HepG2 (cell line): ENCODE measurements at regions not wholly inside any gene's neighbourhood (a gene's known extent, or its start where the extent isn't known, plus 50 kb on each side); places are given as distances from the start of the nearest gene placed in this dataset.

ENCODE experiments used
- ATAC-seq: fragments of 200-7000 bp; cut with Tn5 transposase; 3 replicates; pipeline ENCODE4 v1.9.1; 2020; ENCODE audit warnings: mild to moderate bottlenecking, moderate library complexity
- BruUV-seq: library from RNA; stranded (reverse); fragments of 400-500 nt; replicated peaks from 2 replicates; lab custom pipeline; 2021; lab: Mats Ljungman, UMichigan
- CTCF ChIA-PET: fragments of 300-600 bp; formaldehyde crosslinking; extraction: SDS; loops from one replicate; lab custom pipeline; 2021; ENCODE audit warnings: low total read pairs, inconsistent platforms, low intra/inter-chr PET ratio; lab: Yijun Ruan, JAX
- POLR2A ChIA-PET: fragments of 350-600 bp; sonication (Branson Sonifier 250); formaldehyde crosslinking; loops from one replicate; lab custom pipeline; 2020; ENCODE audit warnings: antibody characterized with exemption, inconsistent platforms; lab: Yijun Ruan, JAX
- DNase-seq: peaks from one replicate; pipeline ENCODE4 v3.0.0-alpha.2; 2015; ENCODE audit warnings: low spot score
- FAIRE-seq: peaks from 3 replicates; lab custom pipeline; 2011; peaks lifted over from hg19 to GRCh38; lab: Jason Lieb, UNC
- H2AFZ ChIP-seq: one replicate; pipeline ENCODE4 v1.6.1; 2011; ENCODE audit warnings: low read length, inconsistent platforms
- H3K27ac ChIP-seq: fragments of 300-600 bp; 3 replicates; pipeline ENCODE4 v1.8.0; 2011; ENCODE audit warnings: mixed run types, mild to moderate bottlenecking, mixed read lengths, low read length, inconsistent platforms; ENCODE audit not compliant: insufficient read depth; ENCODE audit errors: extremely low read length
- H3K27me3 ChIP-seq, 2 experiments: fragments of 200-600 bp in 1 of 2; 2 replicates in 1 of 2; 3 replicates in 1 of 2; pipeline versions ENCODE4 v1.6.0 to v1.8.0; 2011; ENCODE audit warnings: low read length in 2 of 2, mild to moderate bottlenecking in 2 of 2, moderate library complexity in 2 of 2, inconsistent platforms in 1 of 2; ENCODE audit not compliant: insufficient read depth in 2 of 2, control insufficient read depth in 1 of 2
- H3K36me3 ChIP-seq, 2 experiments: fragments of 200-600 bp in 1 of 2; replicated peaks in 1 of 2; 2 replicates in 1 of 2; 3 replicates in 1 of 2; pipeline versions ENCODE4 v1.5.1 to v1.8.0; 2011; ENCODE audit warnings: low read length in 2 of 2, inconsistent platforms in 1 of 2; ENCODE audit not compliant: insufficient read depth in 2 of 2, control insufficient read depth in 1 of 2
- H3K4me1 ChIP-seq: 2 replicates; pipeline ENCODE4 v1.5.1; 2012; ENCODE audit warnings: low read length, inconsistent platforms; ENCODE audit not compliant: insufficient read depth
- H3K4me2 ChIP-seq: 2 replicates; pipeline ENCODE4 v1.6.0; 2011; ENCODE audit warnings: low read depth, low read length, inconsistent platforms
- H3K4me3 ChIP-seq, 3 experiments: fragments of 200-600 bp in 1 of 3; sonication (generic), shearing (Covaris generic) in 1 of 3; replicated peaks in 1 of 3; 2 replicates each; pipeline ENCODE4 v1.5.1; 2011 to 2016; ENCODE audit warnings: low read length in 3 of 3, inconsistent platforms in 2 of 3, low read depth in 2 of 3, mild to moderate bottlenecking in 2 of 3, control low read depth in 1 of 3, mixed read lengths in 1 of 3; ENCODE audit not compliant: insufficient read depth in 1 of 3
- H3K79me2 ChIP-seq: one replicate; pipeline ENCODE4 v1.6.1; 2011; ENCODE audit warnings: low read length, inconsistent platforms; ENCODE audit not compliant: insufficient read depth
- H3K9ac ChIP-seq: 2 replicates; pipeline ENCODE4 v1.6.0; 2011; ENCODE audit warnings: mild to moderate bottlenecking, low read depth, low read length, inconsistent platforms; ENCODE audit not compliant: insufficient read depth
- H3K9me3 ChIP-seq: 2 replicates; pipeline ENCODE4 v1.5.1; 2012; ENCODE audit warnings: mild to moderate bottlenecking, low read length
- H4K20me1 ChIP-seq: 2 replicates; pipeline ENCODE4 v1.6.0; 2011; ENCODE audit warnings: inconsistent platforms, mild to moderate bottlenecking, low read length, moderate library complexity; ENCODE audit not compliant: insufficient read depth
- ARNT2 ChIP-seq: sonication (generic); formaldehyde crosslinking; IDR thresholded peaks from 2 replicates; pipeline ENCODE4 v1.8.0; 2022; ENCODE audit warnings: mild to moderate bottlenecking, low read depth, missing genetic modification reagents, moderate library complexity
- BRCA1 ChIP-seq: sonication (generic); formaldehyde crosslinking; IDR thresholded peaks from 2 replicates; pipeline ENCODE4 v1.4.0; 2020; ENCODE audit warnings: missing genetic modification reagents
- ELF3 ChIP-seq: IDR thresholded peaks from 2 replicates; pipeline ENCODE4 v1.6.1; 2016; ENCODE audit warnings: missing genetic modification reagents, missing compliant biosample characterization
- FOXA3 ChIP-seq: IDR thresholded peaks from 2 replicates; pipeline ENCODE4 v1.6.1; 2016; ENCODE audit warnings: missing genetic modification reagents, missing compliant biosample characterization
- GATAD2A ChIP-seq: IDR thresholded peaks from 2 replicates; pipeline ENCODE4 v1.6.1; 2016
- NFRKB ChIP-seq: fragments of 450-650 bp; IDR thresholded peaks from 2 replicates; pipeline ENCODE4 v1.6.1; 2017
- PCBP1 ChIP-seq: fragments of 200-400 bp; formaldehyde crosslinking; IDR thresholded peaks from 2 replicates; pipeline ENCODE4 v1.6.1; 2017; ENCODE audit warnings: mild to moderate bottlenecking, low read depth, low read length, borderline replicate concordance
- RFXAP ChIP-seq: sonication (generic); formaldehyde crosslinking; IDR thresholded peaks from 2 replicates; pipeline ENCODE4 v1.4.0; 2020; ENCODE audit warnings: missing genetic modification reagents, borderline replicate concordance
- SOX5 ChIP-seq: IDR thresholded peaks from 2 replicates; pipeline ENCODE4 v1.6.1; 2016; ENCODE audit warnings: borderline replicate concordance
- TCF12 ChIP-seq, 2 experiments: fragments of 450-650 bp in 1 of 2; sonication (generic) in 1 of 2; formaldehyde crosslinking in 1 of 2; IDR thresholded peaks; 2 replicates each; pipeline versions ENCODE4 v1.6.1 to v1.8.0; 2017 to 2022; ENCODE audit warnings: antibody characterized with exemption in 1 of 2, mild to moderate bottlenecking in 1 of 2, missing genetic modification reagents in 1 of 2, moderate library complexity in 1 of 2
- TP53 ChIP-seq: sonication (generic); formaldehyde crosslinking; conservative IDR thresholded peaks from 2 replicates; pipeline ENCODE4 v1.4.0; 2020; ENCODE audit warnings: missing genetic modification reagents
- ZNF335 ChIP-seq: sonication (generic); formaldehyde crosslinking; IDR thresholded peaks from 2 replicates; pipeline ENCODE4 v1.4.0; 2020; ENCODE audit warnings: missing genetic modification reagents
- ZNF563 ChIP-seq: sonication (generic); formaldehyde crosslinking; IDR thresholded peaks from 2 replicates; pipeline ENCODE4 v1.8.0; 2022; ENCODE audit warnings: mild to moderate bottlenecking, moderate library complexity, missing genetic modification reagents
- WGBS: methylation state at CpG from one replicate; pipeline ENCODE4 v1.1.6; 2017; ENCODE audit warnings: low lambda C conversion rate; 5-methylcytosine and 5-hydroxymethylcytosine counted together
- in situ Hi-C: cut with HindIII; loops from 2 replicates; pipeline ENCODE4 v1.10.0; 2017; ENCODE audit warnings: low pct_unique_long_range_greater_than_20kb; ENCODE audit not compliant: extremely low pct_ligation_motif_present
- intact Hi-C: fragments of 100-400 bp; cut with micrococcal nuclease; formaldehyde crosslinking; loops from one replicate; pipeline ENCODE4 v1.10.0; 2022; ENCODE audit not compliant: unreplicated experiment
- TF ChIP-seq, protein P1 (sequence below): IDR thresholded peaks from 2 replicates; pipeline ENCODE4 v1.6.1; 2016; ENCODE audit warnings: low read depth, missing genetic modification reagents, missing compliant biosample characterization
- TF ChIP-seq, protein P2 (sequence below): sonication (generic); formaldehyde crosslinking; IDR thresholded peaks from 2 replicates; pipeline ENCODE4 v1.5.0; 2020; ENCODE audit warnings: missing genetic modification reagents, mild to moderate bottlenecking, borderline replicate concordance
- TF ChIP-seq, protein P3 (sequence below): sonication (generic); formaldehyde crosslinking; IDR thresholded peaks from 2 replicates; pipeline ENCODE4 v1.5.0; 2020; ENCODE audit warnings: mild to moderate bottlenecking, missing genetic modification reagents

DNA sequence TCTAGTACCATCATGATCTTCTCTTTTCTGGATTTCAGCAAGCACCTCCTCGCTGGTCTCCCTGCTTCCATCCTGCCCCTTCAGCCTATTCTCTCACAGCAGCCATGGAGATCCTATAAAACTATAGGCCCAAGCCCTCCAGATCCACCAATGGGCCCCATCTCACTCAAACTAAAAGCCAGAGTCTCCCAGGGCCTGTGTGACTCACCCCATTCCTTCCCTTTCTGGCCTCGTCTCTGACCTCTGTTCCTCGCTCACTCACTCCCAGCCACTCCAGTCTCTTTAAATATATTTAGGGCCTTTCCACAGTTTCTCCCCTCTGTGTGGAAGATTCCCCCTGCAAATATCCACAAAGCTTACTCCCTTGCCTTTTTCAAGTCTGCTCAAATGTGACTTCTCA, 89.7 kb downstream of the HSPH1 start (continued):
- TF ChIP-seq, protein P1, sequence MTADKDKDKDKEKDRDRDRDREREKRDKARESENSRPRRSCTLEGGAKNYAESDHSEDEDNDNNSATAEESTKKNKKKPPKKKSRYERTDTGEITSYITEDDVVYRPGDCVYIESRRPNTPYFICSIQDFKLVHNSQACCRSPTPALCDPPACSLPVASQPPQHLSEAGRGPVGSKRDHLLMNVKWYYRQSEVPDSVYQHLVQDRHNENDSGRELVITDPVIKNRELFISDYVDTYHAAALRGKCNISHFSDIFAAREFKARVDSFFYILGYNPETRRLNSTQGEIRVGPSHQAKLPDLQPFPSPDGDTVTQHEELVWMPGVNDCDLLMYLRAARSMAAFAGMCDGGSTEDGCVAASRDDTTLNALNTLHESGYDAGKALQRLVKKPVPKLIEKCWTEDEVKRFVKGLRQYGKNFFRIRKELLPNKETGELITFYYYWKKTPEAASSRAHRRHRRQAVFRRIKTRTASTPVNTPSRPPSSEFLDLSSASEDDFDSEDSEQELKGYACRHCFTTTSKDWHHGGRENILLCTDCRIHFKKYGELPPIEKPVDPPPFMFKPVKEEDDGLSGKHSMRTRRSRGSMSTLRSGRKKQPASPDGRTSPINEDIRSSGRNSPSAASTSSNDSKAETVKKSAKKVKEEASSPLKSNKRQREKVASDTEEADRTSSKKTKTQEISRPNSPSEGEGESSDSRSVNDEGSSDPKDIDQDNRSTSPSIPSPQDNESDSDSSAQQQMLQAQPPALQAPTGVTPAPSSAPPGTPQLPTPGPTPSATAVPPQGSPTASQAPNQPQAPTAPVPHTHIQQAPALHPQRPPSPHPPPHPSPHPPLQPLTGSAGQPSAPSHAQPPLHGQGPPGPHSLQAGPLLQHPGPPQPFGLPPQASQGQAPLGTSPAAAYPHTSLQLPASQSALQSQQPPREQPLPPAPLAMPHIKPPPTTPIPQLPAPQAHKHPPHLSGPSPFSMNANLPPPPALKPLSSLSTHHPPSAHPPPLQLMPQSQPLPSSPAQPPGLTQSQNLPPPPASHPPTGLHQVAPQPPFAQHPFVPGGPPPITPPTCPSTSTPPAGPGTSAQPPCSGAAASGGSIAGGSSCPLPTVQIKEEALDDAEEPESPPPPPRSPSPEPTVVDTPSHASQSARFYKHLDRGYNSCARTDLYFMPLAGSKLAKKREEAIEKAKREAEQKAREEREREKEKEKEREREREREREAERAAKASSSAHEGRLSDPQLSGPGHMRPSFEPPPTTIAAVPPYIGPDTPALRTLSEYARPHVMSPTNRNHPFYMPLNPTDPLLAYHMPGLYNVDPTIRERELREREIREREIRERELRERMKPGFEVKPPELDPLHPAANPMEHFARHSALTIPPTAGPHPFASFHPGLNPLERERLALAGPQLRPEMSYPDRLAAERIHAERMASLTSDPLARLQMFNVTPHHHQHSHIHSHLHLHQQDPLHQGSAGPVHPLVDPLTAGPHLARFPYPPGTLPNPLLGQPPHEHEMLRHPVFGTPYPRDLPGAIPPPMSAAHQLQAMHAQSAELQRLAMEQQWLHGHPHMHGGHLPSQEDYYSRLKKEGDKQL (CRISPR knock-in tag), result no peak

DNA sequence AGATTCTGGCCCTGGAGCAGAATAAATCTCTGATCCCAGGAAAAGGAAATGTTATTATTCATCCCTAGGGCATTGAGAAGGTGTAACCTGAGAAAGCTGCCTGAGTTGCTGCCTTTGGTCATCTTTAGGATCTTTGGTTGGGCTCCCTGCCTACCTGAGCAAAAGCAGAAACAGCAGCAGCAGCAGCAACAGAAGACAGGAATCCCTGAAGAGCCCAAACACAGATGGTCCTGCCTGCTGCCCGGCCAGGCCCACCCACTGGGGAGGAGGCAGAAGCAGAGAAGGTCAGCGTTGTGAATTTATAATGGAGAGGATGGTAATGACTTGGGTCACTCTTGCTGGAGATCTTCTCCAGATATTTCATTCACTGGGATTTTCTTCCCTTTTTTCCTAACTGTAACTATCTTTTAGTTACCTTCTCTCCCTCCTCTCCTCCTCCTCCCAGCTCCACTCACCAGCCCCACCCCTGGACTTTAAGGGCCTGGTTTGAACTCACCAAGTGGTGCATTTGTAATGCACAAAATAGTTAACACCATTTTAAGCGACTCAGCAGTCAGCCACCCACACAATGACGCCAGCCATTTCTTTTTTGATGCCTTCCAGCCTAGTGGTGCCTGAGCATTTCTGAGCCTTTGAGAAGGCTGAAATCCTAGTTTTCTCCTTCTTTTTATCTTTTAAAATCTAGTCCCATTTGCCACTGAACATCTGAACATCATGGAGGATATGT, 91.7 kb downstream of the HSPH1 start:
- Histone ChIP-seq H3K4me1 (no peaks in the 10 kb centered on the region), H3K4me3 (no peak overlapping the region), H3K27ac (no peak overlapping the region), H3K9me3 (no peaks in the 10 kb centered on the region), H2AFZ (no peak overlapping the region), H3K9ac (no peak overlapping the region)
- CTCF ChIA-PET, result no interaction called here
- POLR2A ChIA-PET, result no interaction called here
- no peak for DNase-seq
- FAIRE-seq, result no peak
- TF ChIP-seq ZNF335, result no peak
- no peak for TF ChIP-seq ZNF563
- TF ChIP-seq NFRKB, result no peak
- TF ChIP-seq BRCA1 (CRISPR knock-in tag), result no peak
- TF ChIP-seq, protein P2, sequence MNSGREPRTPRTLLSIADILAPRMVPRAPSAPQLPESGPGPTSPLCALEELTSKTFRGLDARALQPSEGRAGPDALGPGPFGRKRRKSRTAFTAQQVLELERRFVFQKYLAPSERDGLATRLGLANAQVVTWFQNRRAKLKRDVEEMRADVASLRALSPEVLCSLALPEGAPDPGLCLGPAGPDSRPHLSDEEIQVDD, result no peak
- TF ChIP-seq TP53 (CRISPR knock-in tag), result no peak
- TF ChIP-seq, protein P3, sequence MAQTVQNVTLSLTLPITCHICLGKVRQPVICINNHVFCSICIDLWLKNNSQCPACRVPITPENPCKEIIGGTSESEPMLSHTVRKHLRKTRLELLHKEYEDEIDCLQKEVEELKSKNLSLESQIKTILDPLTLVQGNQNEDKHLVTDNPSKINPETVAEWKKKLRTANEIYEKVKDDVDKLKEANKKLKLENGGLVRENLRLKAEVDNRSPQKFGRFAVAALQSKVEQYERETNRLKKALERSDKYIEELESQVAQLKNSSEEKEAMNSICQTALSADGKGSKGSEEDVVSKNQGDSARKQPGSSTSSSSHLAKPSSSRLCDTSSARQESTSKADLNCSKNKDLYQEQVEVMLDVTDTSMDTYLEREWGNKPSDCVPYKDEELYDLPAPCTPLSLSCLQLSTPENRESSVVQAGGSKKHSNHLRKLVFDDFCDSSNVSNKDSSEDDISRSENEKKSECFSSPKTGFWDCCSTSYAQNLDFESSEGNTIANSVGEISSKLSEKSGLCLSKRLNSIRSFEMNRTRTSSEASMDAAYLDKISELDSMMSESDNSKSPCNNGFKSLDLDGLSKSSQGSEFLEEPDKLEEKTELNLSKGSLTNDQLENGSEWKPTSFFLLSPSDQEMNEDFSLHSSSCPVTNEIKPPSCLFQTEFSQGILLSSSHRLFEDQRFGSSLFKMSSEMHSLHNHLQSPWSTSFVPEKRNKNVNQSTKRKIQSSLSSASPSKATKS (CRISPR knock-in tag), result no peak
- no peak for TF ChIP-seq ELF3 (CRISPR knock-in tag)
- TF ChIP-seq PCBP1, result no peak
- TF ChIP-seq GATAD2A (CRISPR knock-in tag), result no peak
- no peak for TF ChIP-seq SOX5 (CRISPR knock-in tag)
- TF ChIP-seq TCF12 (IDR thresholded peaks at IDR 0.05), result no peak
- no peak for TF ChIP-seq TCF12 (CRISPR knock-in tag; IDR thresholded peaks at IDR 0.05)
- TF ChIP-seq RFXAP, result no peak
- TF ChIP-seq ARNT2 (CRISPR knock-in tag), result no peak
- TF ChIP-seq FOXA3 (CRISPR knock-in tag), result no peak
- TF ChIP-seq, all 625 proteins: peak for 0
- H3K27me3 ChIP-seq, result peaks cover 0 to 11% of the 10 kb centered on the region in 2 experiments; a peak in 3 of 5 replicates
- ATAC-seq, result no peak
- H4K20me1 ChIP-seq, result no peaks in the 10 kb centered on the region
- H3K4me2 ChIP-seq, result no peak overlapping the region
- no TSS peak for BruUV-seq
- no peaks in the 10 kb centered on the region for H3K36me3 ChIP-seq
- 17% methylated on average over 4 of the region's 4 CpGs for WGBS
- in situ Hi-C loops (no loop called here), intact Hi-C loops (no loop called here)
- no peaks in the 10 kb centered on the region for H3K79me2 ChIP-seq
